GM19463 (cell line): ENCODE measurements at regions not wholly inside any gene's neighbourhood (a gene's known extent, or its start where the extent isn't known, plus 50 kb on each side); places are given as distances from the start of the nearest gene placed in this dataset.
"Not testable (repeated sequence)": the region's sequence is repeated elsewhere in the genome, so short reads cannot be mapped to it uniquely, and the experiment has no call there.

Experiments
- ATAC-seq: cut with Tn5 transposase; IDR thresholded peaks from one replicate; pipeline ENCODE4 v1.9.1; 2021; ENCODE audit warnings: mild to moderate bottlenecking, moderate library complexity; ENCODE audit not compliant: unreplicated experiment

DNA sequence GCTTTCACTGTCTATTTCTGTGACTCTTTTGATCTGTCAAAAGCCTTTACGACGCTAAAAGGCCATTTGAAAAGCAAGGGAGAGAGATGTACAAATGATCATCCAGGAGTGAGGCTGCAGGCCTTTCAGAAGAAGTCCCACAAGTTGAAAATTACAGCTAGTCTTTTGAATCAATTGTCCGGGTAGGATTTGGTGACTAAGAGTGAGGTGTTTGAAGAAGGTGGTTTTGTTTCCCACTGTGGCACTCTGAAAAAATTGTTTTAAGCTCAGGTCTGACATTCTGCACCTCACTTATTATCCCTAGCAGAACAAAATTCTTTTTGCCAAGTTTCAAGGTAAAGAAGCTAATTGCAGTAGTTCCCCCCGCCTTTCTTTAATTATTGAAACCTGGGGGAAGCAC lies 50.8 kb upstream of the TMEM108 start:
- no peak for ATAC-seq

DNA sequence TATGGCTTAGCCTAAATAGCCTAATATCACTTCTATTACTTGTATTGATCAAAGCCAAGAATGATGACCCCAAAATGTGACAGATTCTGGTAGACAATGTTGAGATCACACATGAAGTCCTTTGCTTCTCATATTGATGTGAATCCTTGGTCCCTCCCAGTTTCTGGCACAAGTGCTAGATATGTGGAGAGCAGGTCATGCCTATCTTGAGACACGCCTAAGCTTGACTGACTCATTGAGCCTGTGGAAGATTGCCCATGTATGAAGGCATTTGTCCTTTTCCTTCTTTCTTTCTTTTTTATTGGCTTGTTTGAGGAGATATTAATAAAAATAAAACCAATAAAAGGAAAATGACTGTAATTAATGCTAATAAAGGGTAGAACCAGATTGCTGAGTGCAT lies 54.0 kb upstream of the TMEM108 start:
- no peak for ATAC-seq

DNA sequence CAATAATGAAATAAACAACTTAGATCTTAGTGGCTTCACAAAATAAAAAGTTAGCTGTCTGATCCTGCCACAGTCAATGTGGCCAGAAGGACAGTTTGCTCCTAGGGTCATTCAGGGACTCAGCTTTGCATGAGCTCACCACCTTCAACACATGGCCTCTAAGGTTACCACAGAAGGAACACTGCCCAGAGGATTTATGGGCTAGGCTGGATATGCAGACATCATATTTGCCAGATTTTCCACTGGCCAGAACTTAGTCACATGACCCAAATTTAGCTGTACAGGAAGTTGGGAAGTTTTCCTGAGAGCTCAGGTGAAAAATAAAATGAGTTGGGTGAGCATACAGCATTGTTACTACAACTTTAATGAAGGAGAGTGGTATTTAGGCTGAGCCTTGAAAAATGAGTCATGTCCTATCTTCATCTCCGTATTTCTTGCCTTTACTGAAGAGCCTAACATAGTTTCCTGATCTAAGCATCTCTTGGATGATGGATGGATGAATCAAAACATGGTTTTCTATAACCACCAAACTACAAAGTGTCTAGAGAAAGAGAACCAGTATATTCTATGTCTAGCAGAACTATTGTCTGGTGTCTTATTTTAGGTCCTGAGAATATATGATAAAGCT lies 54.9 kb upstream of the TMEM108 start:
- no peak for ATAC-seq

DNA sequence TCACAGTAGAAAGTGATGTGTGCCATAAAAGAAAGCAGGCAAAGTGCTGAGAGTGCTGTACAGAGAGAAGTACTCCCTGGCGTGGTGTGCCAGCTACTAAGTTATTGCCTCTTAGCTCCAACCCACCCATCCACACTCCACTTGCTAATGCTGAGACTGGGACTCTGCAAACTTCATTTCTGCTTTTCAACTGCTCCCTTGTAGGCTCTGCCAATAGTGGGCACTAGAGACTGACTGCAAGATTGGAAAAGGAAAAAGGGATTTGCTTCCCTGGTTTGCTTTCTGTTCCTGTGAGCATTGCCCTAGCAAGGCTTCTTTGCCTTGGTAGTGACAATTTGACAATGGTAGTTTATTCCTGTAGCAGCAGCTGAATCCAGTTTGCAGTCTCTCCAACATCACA lies 56.5 kb upstream of the TMEM108 start:
- ATAC-seq, result no peak

DNA sequence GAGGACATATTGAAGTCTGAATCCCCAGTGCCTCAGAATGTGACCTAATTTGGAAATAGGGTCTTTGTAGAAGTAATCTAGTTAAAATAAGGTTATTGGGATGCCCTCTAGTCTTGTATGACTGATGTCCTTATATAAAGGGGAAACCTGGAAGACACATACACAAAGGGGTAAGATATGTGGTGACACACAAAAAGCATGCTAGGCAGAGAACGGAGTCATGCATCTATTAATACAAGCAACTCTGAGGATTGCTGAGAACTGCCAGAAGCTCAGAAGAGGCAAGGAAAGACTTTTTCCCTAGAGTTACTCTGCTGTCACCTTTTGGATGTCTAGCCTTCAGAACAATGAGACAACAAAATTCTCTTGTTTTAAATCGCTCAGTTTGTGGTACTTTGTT lies 58.1 kb upstream of the TMEM108 start:
- ATAC-seq, result no peak

DNA sequence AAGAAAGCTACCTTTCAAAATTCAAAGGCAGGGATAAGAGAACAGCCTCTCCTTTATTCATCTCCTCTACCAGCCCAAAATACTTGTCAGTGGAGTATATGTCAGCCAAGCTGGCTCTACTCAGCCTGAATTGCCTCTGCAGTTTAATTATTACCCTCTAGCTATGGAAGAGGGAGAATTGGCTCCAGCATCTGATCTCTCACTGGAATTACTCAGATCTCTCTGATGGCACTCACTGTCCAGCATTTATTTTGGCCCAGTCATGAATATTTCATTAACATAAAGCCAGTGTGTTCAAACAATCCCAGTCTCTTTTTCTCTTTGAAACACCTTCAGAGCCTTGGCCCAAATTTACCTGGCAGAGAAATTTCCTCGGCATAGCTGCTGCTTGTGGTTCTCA lies 58.6 kb upstream of the TMEM108 start:
- no peak for ATAC-seq

DNA sequence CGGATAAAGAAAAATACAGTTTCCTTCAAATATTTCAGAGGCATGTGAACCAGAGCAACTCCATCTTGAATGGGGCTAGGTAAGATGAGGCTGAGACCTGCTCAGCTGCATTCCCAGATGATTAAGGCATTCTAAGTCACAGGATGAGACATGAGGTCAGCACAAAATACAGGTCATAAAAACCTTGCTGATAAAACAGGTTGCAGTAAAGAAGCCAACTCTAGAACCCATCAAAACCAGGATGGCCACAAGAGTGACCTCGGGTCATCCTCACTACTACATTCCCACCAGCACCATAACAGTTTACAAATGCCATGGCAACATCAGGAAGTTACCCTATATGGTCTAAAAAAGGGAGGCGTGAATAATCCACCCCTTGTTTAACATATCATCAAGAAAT lies 59.2 kb upstream of the TMEM108 start:
- not testable (repeated sequence) for ATAC-seq

DNA sequence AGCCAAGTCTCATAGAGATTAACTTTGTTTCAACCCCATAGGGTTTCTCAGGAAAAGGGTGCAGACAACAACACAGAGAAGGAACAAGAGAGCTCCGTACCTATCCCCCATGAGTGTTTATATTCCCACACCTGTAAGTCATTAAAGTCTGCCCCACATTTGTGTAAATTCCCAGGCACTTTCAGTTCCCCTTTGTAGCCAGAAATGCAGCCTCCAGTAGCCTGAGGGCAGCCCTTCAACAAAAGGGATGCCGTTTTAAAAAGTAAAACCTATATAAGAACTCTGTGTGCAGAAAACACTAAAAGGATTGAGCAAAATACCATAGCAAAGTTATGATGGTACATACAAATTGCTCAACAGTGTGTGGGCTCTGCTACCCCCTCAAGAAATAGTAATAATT lies 59.7 kb upstream of the TMEM108 start:
- no peak for ATAC-seq

DNA sequence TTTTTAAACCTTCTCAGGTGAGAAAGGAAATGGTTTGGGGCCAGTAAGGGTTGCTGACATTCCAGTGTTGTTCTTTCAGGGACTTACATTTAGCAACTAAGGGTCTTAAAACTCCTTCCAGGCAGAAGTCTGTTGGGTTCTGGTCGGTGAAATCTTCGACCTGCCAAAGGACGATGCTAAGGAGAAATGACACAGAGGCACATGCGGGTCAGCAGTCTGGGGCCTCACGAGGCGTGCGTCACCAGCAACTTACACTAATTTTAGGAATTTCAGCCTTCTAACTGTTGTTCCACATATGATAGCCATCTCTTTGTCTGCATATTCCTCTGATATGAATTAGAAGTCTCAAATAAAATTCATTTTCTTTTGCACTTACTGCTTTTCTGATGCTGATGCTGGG lies 64.1 kb upstream of the TMEM108 start:
- no peak for ATAC-seq

DNA sequence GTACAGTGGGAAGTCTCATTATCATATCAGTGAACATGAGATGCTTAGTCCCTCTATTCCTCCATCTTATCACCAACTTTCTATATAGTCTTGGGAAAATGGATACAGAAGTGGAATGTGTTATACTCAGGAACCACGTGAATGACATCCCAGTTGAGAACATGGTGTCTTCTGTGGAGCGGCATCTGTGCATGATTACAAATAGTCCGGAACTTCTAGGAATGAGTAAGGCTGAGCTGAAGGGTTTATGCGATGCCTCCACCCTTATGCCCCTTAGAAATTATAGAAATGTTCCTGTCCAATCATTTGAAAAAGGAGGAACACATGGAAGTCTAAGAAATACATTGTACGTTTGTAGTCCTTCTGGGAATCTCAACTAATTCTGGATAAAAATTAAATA lies 64.8 kb upstream of the TMEM108 start:
- no peak for ATAC-seq

DNA sequence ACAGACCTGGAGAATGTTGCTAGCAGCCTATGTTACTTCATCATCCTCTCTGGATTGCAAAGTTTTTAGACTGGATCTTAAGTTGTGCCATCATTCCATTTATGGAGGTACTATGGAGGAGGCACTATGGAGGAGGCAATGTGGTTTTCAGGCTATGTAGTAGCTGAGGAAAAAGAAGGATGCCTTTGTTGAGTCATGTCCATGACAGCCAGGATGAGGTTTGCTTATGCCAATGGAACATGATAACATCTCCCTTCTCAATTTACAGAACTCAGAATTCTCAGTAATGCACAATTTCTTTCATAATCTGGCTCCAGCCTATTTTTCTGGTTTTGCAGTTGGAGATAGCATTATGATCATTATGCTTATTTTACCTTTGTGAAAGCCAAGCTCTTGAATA lies 65.9 kb upstream of the TMEM108 start:
- ATAC-seq, result no peak

DNA sequence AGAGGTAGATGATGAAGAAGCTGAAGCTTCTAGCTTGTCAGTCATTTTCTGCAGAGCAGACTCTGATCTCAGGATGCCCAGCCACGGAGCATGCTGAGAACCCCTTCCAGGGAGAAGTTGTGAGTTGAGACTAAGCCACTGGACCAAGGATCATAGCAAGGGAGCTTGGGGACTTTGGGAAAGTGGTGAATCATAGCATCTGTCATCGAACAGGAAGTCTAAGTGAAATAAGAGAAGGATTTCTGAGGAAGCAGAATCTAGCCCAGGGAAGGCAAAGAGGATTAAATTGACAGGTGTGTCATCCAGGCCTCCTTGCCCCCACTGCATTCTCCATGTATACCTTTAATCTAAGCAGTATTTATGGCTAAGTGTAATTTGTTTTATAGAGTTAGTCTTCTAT lies 71.8 kb upstream of the TMEM108 start:
- ATAC-seq, result no peak

DNA sequence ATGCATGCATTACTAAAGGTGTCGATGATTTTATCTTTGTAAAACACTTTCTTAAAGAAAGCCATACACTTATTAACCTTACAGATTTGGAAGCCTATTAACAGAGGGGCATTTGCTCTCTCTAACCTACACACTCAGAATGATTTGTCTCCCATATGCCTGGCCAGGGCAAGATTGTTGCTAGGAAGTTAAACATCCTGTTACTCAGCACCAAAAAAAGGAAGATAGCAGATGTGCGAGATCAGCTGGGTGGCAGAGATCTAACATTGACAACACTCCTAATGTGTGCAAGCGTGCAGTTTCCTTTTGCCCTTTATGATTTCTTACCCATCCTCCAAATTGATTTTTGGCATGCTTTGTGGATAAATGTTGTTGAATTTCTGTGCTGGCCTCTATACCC lies 73.9 kb upstream of the TMEM108 start:
- ATAC-seq, result no peak

DNA sequence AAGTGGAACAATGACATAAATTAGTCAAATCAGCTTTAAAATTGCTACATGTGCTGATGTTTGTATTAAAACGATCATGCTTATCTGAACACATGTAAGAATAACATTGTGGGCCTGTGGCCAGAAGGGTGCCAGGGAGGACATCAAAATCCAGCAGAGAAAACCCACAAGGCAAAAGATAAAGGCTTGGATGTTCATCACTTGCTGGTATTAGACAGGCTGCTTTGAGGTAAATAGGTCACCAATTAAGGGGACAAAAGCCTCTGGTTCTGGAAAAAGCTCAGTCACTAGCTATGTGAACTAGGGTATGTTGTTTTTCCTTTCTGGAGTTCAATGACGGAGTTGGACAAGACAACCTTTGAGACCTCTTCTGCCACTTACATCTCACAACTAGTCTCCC lies 74.4 kb upstream of the TMEM108 start:
- no peak for ATAC-seq

DNA sequence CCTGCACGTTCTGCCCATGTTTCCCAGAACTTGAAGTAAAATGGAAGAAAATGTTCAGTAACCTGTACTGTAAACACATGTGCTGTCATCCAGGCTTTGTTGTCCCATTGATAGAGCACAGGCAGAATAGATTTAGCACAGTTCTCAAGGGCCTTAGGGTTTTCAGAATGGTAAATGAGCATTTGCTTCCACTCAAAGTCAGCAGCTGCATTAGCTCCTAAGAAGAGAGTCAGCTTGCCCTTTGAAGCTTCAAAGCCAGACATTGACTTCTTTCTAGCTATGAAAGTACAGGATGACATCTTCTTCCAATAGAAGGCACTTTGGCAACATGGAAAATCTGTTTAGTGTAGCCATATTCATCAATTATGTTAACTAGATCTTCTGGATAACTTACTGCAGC lies 76.2 kb upstream of the TMEM108 start:
- no peak for ATAC-seq

DNA sequence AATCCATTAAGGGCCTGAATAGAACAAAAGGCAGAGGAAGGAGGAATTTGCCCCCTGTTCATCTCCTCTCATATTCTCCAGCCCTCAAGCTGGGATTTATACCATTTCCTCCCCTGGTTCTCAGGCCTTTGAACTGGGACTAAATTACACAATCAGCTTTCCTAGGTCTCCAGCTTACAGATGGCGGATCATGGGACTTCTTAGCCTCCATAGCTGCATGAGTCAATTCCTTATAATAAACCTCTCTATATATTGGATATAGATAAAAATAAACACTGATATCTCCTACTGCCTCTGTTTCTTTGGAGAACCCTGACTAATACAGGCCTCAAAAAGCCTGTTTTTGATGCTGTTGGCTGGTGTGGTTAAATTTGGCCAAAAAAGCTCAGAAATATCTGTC lies 84.5 kb upstream of the TMEM108 start:
- ATAC-seq, result no peak

DNA sequence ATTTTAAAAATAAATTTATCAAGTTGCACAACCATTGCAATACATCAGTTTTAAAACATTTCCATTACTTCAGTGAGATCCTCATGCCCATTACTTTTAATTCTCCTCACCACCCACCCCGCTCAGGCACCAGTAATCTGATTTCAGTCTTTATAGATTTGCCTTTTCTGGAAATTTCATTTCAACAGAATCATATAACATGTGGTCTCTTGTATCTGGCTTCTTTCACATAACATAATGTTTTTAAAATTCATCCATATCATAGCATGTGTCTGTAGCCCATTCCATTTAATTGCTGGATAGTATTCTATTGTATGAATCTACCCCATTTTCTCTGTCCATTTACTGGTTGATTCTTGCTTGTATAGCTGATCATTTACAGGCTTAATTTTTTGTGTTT lies 110.3 kb upstream of the TMEM108 start:
- ATAC-seq, result no peak

DNA sequence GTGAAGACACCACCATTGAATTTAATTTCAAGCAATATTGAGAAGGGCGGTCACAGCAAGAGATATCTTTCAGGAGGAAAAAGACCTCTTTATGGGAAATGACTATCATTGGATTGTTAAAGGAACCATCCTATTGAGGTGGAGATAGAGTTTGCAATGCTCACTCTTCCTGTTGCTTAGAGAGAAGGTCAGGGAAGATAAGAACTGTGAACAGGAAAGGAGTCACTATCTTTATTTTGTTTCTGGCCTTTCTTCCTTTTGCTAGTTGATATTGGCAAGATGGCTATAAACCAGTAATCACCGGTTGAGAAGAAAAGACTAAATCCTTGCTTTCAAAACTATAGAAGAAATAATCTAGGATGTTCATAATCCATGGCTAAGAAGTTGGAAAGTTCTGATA lies 112.1 kb upstream of the TMEM108 start:
- ATAC-seq, result no peak

DNA sequence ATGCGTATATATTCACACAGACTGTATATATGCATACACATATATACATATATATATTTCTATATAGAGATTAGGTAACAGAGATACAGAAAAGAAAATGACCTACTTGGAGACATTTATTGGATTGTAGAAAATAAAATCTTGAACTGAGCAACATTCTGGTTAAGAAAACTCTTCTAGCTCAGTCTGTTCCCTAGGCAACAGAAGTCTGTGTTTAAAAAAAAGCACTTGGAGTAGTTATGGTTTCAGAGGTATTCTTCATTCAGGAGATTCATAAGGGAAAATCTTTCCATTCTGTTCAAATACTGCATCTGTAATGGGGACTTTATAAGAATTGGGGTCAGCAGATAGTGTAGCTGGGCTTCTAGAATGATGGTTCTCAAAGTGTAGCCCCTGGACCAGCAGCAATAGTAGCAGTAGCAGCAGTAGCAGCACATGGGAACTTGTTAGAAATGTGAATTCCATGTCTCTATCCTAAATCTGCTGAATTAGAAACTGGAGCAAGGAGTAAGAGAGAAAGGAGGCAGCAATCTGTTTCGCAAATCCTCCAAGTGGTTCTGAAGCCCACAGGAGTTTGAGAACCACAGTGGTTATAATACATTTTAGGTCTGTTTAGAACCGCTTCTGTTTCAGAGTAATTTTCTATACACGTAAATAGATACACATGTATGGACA lies 112.8 kb upstream of the TMEM108 start:
- ATAC-seq, result no peak

DNA sequence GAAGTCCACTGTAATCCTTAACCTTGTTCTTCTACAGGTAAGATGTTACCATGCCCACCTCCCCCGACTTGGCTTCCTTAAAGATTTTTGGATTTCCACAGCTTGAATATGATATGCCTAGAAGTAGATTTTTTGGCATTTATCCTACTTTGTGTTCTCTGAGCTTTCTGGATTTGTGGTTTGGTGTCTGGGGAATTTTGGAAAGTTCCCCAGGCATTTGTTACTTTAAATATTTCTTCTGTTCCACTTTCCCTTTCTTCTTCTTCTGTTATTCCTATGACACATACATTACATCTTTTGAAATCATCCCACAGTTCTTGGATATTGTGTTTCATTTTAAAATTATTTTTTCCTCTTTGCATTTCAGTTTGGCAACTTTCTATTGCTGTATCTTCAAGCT lies 122.1 kb upstream of the TMEM108 start:
- no peak for ATAC-seq

DNA sequence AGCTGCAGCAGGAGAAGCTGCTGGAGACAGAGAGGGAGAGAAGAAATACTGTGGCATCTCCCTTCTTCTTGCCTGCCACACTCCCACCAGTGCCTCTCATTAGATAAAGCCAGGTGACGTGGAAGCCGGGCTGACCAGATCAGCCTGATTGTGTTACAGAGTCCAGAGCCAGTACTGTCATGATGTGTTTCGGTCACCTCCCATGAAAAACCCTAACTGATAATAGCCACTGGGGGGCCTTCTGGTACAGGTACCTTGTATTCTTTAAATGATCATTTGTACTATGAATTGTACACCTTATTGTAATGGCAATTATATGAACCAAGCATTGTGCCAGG lies 125.8 kb upstream of the TMEM108 start:
- no peak for ATAC-seq

DNA sequence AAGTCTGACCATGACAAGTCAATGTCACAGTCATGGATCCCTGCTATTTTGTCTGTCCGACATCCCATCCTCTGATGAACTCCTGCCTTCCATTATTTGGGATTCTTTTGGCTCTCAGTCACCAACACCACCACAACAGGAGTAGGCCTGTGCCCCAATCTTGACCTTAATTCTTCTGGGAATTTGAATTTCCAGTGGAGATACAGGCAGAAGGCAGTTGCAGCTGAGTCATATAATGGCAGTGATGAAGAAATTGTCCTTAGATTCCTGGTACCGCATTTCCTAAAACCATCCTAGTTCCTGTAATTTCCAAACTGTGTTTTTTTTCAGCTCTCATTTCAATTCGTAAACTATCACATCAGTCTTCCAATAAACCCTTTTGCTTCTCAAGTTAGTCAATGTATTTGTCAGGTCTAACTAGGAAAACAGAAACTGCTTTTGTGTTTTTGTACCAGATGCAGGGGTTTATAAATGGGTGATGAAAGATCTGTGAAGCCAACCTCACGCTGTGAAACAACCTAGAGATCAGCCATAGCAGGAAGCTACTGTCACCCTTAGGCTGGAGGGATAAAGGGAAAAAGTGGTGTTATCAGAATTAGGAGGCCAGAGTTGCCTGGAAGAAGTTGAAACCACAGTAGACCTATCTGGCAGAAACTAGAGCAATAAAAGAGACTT lies 126.3 kb upstream of the TMEM108 start:
- no peak for ATAC-seq

DNA sequence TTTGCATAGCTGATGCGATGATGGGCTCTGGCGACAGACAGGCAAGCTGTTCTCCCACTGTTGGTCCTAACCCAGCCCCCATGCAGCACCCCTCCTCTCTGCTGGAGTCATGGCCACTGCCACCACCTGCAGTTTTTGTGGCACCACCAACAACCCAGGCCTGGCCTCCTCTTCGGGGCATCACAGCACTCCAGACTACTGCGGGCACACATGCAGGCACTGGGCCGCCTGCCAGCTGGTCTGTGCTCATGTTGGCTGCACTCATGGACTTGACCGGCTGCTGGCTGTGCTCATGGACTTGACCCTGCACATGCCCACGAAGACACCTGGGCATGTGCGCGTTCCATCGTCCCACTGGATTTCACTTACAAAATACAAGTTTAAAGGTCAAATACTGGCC lies 130.9 kb upstream of the TMEM108 start:
- no peak for ATAC-seq
